NCI-H146 (cell line): ENCODE measurements at regions not wholly inside any gene's neighbourhood (a gene's known extent, or its start where the extent isn't known, plus 50 kb on each side); places are given as distances from the start of the nearest gene placed in this dataset.
A peak's percentile ranks its signal among the peaks of the same experiment; 100 is the strongest.
"Not testable (repeated sequence)": the region's sequence is repeated elsewhere in the genome, so short reads cannot be mapped to it uniquely, and the experiment has no call there.

Experiments used
- DNase-seq: peaks from one replicate; lab custom pipeline; 2025; lab: John Stamatoyannopoulos, UW

DNA sequence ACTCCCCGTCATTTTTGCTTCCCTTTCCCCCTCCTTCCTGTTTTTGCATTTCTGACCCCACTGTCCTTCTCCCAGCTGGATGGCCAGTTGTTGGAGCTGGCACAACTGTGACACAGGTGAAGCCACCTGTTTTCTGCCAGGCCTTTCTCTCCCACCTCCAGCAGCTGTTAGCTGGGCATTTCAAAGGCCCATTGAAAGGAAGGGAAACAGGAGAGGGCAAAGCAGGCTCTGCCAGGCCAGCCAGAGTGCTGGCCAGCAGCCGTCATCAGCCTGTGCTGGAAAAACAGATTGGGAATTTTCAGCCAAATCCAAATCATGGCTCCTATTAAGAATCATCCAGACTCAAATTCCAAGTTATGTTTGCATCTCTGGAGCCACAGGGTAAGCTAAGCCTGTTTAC lies 155.2 kb upstream of the C2CD4B start:
- DNase-seq: no peak

DNA sequence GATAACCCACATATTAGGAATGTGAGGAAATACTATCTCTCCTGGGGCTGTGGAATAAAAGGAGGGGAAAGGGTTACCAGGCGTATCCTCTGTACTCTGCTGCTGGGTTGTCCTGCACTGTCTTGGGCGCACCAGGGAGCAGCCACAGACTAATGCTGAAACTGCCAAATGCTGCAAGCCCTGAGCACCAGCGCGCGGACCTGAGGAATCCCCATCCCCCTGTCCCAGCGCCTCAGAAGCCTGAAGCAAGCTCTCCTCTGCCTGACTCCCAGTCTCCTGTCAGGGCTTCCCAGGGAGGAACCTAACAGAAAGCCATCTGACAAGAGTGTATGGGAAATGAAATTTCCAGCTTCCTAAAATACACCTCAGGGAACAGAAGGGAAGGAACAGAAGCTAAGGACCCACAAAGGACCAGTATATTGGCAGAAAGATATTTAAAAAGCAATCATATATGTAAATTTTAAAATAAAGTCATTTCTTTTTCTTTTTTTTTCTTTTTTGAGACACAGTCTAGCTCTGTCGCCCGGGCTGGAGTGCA lies 158.3 kb upstream of the C2CD4B start:
- DNase-seq: no peak

DNA sequence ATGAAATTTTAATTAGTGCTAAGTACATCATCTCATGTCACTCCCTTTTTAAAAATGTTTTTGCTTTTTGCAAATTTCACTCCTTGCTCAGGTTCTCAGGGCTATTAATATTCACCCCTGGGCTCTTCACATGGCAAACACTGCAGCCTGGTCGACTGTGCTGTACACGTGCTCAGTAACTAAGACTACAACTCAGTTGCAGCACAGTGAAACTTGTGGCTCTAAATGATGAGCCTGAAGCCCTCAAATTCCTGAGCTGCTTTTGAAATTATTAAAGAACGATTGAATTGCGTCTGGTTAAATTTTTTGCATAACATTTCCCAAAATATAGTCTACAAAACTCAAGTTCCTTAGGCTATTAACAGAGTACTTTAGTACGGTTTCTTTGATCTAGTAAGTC lies 159.3 kb upstream of the C2CD4B start:
- no peak for DNase-seq

DNA sequence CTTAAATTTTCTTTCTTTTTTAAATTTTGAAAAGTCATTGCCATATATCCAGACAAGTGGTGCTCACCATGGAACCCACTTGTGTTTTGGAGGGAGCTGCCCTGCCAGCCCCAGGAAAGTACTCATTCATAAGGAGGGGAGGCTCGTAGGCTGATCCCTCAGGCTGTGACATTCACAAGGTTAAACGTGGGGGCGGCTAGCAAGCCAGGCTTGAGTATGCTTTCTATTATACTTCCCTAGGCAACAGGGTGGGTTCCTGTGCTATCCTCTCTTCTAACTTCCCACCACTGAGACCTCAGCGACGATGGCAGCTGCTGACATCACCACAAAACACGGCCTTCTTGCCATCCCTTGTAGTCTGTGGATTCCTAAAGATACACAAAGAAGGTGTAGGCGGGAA lies 160.5 kb upstream of the C2CD4B start:
- DNase-seq: no peak

DNA sequence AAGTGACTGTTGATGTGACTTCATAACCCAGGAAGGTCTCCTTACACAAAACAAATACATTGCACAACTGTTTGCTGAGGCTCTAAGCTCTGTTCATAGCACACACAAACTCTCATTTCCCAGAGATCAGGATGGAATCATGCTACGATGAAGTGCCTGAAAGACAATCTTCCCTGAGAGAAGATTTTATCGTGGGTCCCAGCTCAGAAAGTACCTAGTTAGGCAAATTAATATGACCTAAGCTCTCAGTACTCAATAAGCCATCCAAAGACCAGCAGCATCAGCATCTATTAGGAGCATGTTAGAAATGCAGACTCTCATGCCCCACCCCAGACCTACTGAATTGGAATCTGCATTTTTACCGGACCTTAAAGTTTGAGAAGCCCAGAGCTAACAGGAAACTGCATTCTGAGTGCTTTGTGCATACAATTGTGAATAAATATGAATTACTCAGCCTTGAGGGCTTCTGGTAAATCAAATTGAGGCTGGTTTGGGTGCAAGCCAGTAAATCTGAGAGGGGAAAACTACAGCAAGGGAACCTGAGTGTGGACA lies 161.5 kb upstream of the C2CD4B start:
- DNase-seq: no peak

DNA sequence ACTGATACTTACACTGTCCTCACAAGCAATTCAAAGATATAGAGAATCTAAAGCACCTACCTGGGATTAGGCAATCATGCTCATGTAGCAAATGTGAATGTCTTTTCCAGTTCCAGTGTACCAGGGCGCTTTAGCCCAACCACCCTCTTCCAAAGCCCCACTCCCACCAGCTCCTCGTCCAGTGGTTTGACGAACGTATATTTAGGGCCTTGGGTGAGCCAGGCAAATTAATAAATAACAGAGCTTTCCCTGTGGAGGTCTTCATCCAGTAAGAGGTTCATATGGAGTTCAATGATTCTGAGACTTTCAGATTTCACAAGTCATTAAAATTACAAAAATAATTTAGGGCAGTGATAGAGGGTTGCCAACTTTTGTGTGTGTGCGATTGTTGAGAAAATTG lies 162.3 kb upstream of the C2CD4B start:
- DNase-seq: no peak

DNA sequence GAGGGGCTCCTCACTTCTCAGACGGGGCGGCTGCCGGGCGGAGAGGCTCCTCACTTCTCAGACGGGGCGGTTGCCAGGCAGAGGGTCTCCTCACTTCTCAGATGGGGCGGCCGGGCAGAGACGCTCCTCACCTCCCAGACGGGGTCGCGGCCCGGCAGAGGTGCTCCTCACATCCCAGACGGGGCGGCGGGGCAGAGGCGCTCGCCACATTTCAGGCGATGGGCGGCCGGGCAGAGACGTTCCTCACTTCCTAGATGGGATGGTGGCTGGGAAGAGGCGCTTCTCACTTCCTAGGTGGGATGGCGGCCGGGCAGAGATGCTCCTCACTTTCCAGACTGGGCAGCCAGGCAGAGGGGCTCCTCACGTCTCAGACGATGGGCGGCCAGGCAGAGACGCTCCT lies 167.4 kb upstream of the C2CD4B start:
- DNase-seq: not testable (repeated sequence)

DNA sequence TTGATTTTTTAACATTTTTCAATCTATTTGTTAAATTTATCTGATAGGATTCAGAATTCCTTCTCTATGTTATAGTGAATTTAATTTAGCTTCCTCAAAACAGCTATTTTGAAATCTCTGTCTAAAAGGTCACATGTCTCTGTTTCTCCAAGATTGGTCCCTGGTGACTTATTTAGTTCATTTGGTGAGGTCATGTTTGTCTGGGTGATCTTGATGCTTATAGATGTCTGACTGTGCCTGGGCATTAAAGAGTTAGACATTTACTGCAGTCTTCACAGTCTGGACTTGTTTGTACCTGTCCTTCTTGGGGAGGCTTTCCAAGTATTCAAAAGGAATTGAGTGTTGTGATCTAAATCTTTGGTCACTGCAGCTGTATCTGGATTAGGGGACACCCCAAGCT lies 169.5 kb upstream of the C2CD4B start:
- DNase-seq: no peak

DNA sequence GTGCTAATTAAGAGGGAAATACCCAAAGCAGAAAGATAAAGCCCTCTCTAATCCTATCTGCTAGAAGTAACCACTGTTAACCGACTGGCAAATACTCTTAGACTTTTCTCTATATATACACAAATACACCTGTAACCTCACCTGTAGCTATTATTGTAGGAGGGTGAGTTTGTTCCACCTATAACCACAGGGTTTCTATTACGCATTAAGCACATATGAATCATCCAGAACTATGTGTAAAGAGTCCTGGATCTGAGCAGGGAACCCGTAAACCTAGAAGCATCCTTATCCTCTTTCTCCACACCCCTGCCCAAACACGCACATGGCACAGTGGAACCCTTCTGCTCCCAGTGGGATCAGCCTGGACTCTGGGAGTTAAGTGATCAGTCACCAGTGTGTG lies 172.8 kb upstream of the C2CD4B start:
- DNase-seq: no peak

DNA sequence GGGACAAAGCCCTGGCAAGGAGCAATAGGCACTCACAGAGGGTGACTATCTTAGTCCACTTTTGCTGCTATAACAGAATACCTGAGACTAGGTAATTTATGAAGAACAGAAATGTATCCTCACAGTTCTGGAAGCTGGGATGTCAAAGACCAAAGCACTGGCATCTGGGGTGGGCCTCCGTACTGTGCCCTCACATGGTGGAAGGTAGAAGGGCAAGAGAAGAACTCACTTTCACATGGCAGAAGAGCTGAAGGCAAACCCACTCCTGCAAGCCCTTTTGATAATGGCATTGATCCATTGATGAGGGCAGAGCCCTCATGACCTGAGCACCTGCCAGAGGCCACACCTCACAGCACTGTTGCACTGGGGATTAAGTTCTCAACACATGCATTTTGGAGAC lies 173.4 kb upstream of the C2CD4B start:
- no peak for DNase-seq

DNA sequence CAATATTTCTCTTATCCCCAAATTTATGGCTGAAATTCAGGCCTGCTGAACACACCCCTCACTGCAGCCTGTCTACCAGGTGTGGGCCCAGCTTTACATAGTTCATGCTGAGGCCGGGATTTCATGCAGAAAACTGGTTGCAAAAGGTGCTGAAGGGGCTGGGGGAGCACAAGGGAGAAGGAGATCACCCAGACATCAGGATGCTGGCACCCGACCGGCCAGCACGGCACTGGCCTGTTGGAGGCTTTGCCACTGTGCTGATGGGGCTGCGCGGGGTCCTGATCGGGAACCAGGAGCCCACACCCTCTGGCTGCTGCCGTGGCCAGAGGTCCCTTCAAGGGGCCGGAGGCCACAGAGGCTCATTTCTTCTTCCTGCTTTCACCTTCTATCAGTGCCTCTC lies 177.9 kb upstream of the C2CD4B start:
- DNase-seq: no peak

DNA sequence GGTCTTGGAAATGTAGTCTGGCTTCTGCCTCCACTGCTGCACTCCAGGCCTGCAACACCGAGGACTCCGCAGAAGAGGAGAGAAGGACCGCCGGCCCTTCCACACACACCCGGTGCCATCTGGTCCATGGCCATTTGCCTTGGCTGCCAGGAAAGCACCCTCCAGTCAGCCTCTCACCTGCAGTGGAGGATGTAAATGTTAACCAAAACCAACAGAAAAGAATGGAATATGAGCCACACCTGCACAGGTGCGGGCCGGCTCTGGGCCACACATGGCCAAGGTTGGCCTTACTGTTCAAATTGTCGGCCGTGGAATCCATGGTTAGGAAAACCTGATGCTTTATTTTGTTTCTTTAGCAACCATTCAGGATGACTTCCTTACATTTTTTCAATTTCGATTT lies 178.3 kb upstream of the C2CD4B start:
- DNase-seq: peak; percentile 0

DNA sequence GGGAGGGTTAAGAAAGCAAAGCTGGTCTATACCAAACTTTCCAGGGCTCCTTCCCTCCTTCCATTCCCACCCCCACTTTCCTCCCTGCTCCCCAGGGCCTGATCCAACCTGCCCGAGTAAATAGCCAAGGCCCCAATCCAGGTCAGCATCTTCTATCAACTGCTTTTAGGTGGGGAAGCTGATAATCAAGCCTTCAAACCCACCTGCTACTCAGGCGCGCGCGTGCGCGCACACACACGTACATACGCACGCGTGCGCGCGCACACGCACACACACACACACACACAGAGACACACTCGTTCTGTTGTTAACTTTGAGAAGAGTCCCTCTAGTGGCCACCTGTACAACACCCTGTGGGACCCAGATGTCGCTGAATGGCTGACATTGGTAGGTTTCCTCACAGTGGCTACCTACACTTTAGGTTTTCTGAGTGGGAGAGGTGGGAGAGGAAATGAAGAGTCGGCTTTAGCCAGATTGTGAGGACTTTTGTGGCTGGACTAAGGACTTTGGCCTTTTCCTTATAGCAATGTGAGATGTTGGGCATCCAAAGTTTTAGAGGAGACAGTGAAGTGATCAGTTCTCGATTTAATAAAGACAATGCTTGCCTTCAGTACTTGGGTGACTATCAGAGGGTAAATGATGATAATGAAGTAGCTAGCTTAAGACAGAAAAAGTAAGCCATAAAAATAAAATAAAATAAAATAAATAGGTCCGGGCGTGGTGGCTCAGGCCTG lies 179.9 kb upstream of the C2CD4B start:
- peak; percentile 13 for DNase-seq

DNA sequence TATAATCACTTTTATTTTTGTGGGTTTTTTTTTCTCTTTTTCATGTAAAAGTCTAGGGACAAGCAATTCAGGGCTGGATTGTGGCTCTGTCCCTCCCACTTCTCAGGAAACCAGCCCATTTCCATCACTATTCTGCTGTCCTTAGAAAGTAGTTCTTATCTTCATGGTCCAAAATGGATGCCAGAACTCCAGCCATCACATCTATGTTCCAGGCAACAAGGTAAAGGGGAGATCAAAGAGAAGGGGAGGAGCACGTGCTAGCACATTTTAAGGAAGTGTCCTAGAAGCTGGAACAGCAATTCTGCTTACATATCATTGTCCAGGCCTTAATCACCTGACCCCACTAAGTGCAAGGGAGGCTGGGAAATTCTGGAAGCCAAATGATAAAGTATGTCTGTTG lies 181.1 kb upstream of the C2CD4B start:
- no peak for DNase-seq

DNA sequence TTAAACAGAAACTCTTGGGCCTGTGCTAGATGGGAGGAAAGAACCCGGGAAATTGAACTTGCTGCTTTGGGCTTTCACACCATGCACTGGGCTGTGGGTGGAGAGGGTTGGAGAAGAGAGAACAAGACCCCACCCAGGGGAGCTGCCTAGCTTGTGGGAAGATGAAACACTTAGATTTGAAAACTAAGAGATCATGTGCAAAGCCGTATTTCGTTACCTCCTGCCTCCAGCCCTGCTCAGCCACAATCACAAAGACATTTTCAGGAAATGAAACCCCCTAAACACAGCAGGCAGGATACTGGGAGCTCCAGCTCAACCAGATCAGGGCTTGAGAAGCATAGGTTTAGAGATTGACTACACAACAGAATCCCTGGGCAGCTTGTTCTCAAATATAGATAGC lies 183.0 kb upstream of the C2CD4B start:
- no peak for DNase-seq

DNA sequence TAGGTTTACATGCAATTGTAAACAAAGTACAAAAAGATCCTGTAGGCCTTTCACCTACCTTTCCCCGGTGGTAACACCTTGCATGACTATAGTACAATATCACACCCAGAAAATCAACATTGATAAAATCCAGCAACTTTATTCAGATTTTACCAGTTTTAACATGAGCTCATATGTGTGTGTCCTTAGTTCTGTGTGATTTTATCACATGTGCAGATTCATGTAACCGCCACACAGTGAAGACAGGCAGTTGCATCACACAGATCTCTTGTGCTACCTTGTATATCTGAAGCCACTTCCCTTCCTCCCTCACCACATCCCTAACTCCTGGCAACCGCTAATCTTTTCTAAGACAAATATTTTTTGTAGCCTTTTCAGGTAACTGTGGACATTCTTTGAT lies 183.5 kb upstream of the C2CD4B start:
- DNase-seq: no peak

DNA sequence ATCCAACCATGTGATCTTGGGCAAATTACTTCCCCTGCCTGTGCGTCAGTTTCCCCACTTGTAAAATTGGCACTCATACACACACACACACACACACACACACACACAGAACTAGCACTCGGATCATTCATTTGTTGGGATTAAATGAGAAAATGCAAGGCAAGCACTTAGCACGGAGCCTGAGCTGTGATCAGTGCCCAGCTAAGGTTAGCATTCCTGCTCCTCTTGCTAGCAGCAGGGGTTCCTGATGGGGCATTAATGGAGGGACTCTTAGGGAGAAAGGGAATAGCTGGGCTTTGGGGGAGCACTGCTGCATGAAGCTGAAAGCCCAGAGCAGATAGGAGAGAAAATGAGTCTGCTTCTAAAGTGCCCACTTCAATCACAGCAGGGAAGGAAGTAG lies 187.7 kb upstream of the C2CD4B start:
- no peak for DNase-seq

DNA sequence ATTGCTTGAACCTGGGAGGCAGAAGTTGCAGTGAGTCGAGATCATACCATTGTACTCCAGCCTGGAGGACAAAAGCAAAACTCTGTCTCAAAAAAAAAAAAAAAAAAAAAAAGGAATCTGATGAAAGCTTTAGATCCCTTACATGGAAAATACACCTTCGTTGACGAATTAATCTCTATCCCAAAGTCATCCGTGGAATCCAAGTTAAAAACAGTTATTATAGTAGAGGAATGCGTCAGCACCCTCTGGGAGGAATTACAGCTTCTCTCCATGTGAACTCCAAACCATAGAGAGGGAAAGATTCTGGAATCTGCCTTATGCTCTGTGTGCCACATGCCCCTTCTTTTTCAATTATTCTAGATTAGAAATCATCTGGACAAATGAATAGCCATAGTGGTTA lies 192.3 kb upstream of the C2CD4B start:
- DNase-seq: no peak

DNA sequence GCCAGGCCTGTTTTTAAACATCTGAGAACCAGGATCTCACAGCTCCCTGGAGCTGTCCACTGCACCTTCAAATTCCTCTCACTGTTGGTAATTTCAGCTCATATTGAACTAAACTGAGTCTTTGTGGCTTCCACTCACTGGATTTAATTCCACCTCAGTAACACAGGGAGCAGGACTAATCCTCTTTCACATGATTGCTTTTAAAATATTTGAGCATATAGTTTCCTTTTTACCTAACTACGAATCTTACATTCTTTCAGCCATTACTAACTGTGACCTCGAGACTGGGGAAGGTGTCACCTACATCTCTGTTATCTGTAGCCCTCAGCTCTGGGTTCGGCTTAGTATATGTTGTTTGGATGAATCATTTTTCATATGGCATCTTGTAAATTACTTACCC lies 194.3 kb upstream of the C2CD4B start:
- DNase-seq: no peak

DNA sequence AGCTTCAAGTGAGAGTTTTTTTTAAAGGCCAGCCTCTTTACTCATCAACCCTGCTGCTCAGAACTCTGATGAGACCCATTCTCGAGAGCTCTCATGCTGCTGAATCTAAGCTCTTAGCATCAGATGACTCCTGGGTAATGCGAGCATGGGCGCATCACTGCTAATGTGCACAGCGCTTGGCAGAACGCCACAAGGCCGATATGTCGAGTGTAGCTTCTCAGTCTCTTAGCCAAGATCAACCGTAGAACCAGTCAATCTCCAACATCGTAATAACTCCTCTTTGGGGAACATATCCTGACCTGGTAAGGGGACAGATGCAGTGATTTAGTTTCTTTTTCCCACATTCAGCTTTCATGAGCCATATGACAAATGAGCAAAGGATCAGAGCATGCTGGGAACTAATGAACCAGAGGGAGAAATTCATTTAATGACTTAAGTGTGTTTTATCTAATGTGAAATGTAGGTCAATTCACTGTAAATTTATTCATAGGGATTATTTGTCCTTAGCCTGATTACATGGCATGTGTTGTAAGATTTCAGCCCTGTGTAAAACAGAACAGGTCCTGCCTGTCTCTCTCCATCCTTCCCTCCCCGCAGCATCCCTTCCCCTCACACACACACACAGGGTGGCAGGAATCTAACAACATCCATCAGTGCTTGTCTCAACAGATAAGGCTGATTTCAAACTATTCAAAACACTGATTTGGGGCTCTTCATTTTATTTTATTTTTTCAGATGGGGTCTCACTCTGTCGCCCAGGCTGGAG lies 195.4 kb upstream of the C2CD4B start:
- no peak for DNase-seq

DNA sequence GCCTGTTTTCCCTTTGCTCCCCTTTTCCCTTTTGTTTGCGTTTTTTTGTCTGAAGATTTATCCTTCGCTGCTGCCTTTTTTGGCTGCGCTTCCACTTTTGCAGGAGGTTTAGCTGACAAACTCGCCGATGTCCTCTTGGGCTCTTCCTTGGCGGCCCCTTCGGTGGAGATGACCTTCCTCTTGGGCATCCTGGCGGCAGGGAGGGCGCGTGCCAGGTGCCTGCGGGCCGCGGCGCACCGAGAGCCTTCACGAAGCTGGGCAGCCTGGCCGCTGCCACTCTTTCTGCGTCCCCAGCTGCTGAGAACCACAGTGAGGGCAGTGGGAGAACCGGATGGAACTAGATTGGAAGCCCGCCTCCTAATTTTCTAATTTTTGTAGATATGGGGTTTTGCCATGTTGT lies 197.1 kb upstream of the C2CD4B start:
- DNase-seq: no peak

DNA sequence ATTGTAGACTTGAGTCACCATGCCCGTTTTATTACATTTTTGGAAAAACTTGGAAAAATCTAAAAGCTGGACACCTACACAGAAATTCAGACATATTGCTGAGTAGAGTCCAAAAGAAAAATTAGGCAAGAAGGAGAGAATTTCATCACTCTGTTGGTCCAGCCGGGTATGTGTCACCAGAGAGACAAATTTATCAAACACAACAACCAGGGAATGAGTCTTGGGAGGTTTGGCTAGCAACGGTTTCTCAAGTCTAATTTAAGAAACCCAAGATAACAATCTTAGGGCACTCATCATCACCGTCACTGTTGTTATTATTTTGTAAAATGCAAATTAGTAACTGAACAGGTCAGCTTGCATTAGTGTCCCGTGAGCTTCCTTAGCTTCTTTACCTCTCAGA lies 197.5 kb upstream of the C2CD4B start:
- no peak for DNase-seq

DNA sequence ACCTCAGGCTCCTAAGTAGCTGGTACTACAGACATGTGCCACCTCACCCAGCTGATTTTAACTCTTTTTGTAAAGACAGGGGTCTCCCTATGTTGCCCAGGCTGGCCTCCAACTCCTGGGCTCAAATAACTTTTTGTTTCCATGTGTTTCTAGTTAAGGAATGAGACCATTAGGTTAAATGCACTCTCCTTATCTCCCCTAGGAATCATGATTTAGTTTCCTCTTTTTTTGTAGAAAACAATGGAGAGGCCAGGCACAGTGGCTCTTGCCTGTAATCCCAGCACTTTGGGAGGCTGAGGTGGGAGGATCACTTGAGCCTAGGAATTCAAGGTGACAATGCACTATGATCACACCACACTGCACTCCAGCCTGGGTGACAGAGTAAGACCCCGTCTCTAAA lies 198.8 kb upstream of the C2CD4B start:
- DNase-seq: no peak
